Natural killer cell (primary cell): ENCODE measurements at regions not wholly inside any gene's neighbourhood (a gene's known extent, or its start where the extent isn't known, plus 50 kb on each side); places are given as distances from the start of the nearest gene placed in this dataset.

Experiments
- ATAC-seq, 3 donors: fragments of 150-1000 bp in 2 of 3; fragments of 200-7000 bp in 1 of 3; cut with Tn5 transposase; 1 replicate in 1 of 3; 2 replicates in 2 of 3; pipeline ENCODE4 v1.10.0; 2021; ENCODE audit warnings: mild to moderate bottlenecking in 2 of 3, moderate library complexity in 2 of 3
- DNase-seq, 2 donors: peaks; one replicate each; pipeline versions ENCODE4 v3.0.0 to v3.0.0-alpha.2; 2013 to 2021; ENCODE audit warnings: mixed read lengths in 1 of 2
- H3K27ac ChIP-seq: one replicate; pipeline ENCODE4 v1.5.1; 2013; ENCODE audit warnings: mild to moderate bottlenecking, low read length
- H3K27me3 ChIP-seq: one replicate; pipeline ENCODE4 v1.6.1; 2013; ENCODE audit warnings: low read length; ENCODE audit not compliant: control insufficient read depth, insufficient read depth
- H3K36me3 ChIP-seq: one replicate; pipeline ENCODE4 v1.6.1; 2013; ENCODE audit warnings: low read length; ENCODE audit not compliant: control insufficient read depth, insufficient read depth
- H3K4me1 ChIP-seq: one replicate; pipeline ENCODE4 v1.6.1; 2013; ENCODE audit warnings: low read length; ENCODE audit not compliant: control insufficient read depth, insufficient read depth
- H3K4me3 ChIP-seq: one replicate; pipeline ENCODE4 v1.5.1; 2013; ENCODE audit warnings: low read length
- H3K9me3 ChIP-seq: one replicate; pipeline ENCODE4 v1.6.1; 2013; ENCODE audit warnings: low read length; ENCODE audit not compliant: control insufficient read depth, insufficient read depth
- H3K27ac Mint-ChIP-seq, 2 donors: one replicate each; pipeline ENCODE4 v1.8.0; 2022; ENCODE audit warnings: mild to moderate bottlenecking in 2 of 2, mixed read lengths in 2 of 2, moderate library complexity in 1 of 2
- H3K27me3 Mint-ChIP-seq, 2 donors: one replicate each; pipeline ENCODE4 v1.8.0; 2022; ENCODE audit warnings: low read depth in 2 of 2, mixed read lengths in 2 of 2
- H3K36me3 Mint-ChIP-seq: one replicate; pipeline ENCODE4 v1.8.0; 2022; ENCODE audit warnings: mixed read lengths
- H3K4me1 Mint-ChIP-seq, 2 donors: one replicate each; pipeline ENCODE4 v1.8.0; 2022; ENCODE audit warnings: mixed read lengths in 2 of 2
- H3K4me3 Mint-ChIP-seq: one replicate; pipeline ENCODE4 v1.8.0; 2022; ENCODE audit warnings: mild to moderate bottlenecking, moderate library complexity, mixed read lengths
- H3K9me3 Mint-ChIP-seq, 2 donors: one replicate each; pipeline ENCODE4 v1.8.0; 2022; ENCODE audit warnings: mixed read lengths in 2 of 2
- CTCF ChIP-seq: fragments of 200-600 bp; IDR thresholded peaks from one replicate; pipeline ENCODE4 v1.8.0; 2022; ENCODE audit warnings: antibody characterized with exemption
- WGBS: methylation state at CpG from one replicate; pipeline ENCODE4 v1.1.7; 2013; ENCODE audit warnings: missing lambda C conversion rate; ENCODE audit not compliant: insufficient coverage; 5-methylcytosine and 5-hydroxymethylcytosine counted together
- intact Hi-C: fragments of 100-400 bp; cut with micrococcal nuclease; formaldehyde crosslinking; loops from one replicate; pipeline ENCODE4 v1.14.2; 2022

- Histone ChIP-seq H3K36me3 (no peaks in the 10 kb centered on the region), H3K27ac (no peak overlapping the region), H3K4me3 (no peak overlapping the region), H3K27me3 (no peaks in the 10 kb centered on the region), H3K9me3 (no peaks in the 10 kb centered on the region), H3K4me1 (no peaks in the 10 kb centered on the region)
- Mint-ChIP-seq H3K36me3 (no peaks in the 10 kb centered on the region), H3K4me1 (no peaks in the 10 kb centered on the region), H3K9me3 (peaks cover 0 to 6% of the 10 kb centered on the region in 2 donors), H3K27ac (no peak overlapping the region), H3K27me3 (no peaks in the 10 kb centered on the region), H3K4me3 (no peak overlapping the region)
- TF ChIP-seq CTCF: no peak
- intact Hi-C loops: no loop called here
- WGBS: no CpG with 5 or more reads among the region's 1 CpG
- DNase-seq (no peak), ATAC-seq (no peak)
These were observed 387.0 kb downstream of the USP25 start for GRCh38 chr21:16116798-16117197.

GRCh38 chr21:16117331-16117730, 387.5 kb downstream of the USP25 start:
- intact Hi-C loops: no loop called here
- 93% methylated on average over 3 of the region's 4 CpGs for WGBS
- no peaks in the 10 kb centered on the region for H3K27me3 Mint-ChIP-seq
- H3K4me3 Mint-ChIP-seq: no peak overlapping the region
- peaks cover 0 to 6% of the 10 kb centered on the region in 2 donors for H3K9me3 Mint-ChIP-seq
- no peak overlapping the region for H3K27ac Mint-ChIP-seq
- H3K9me3 ChIP-seq: no peaks in the 10 kb centered on the region
- H3K27me3 ChIP-seq: no peaks in the 10 kb centered on the region
- H3K36me3 Mint-ChIP-seq: no peaks in the 10 kb centered on the region
- DNase-seq (no peak), ATAC-seq (no peak)
- no peaks in the 10 kb centered on the region for H3K4me1 ChIP-seq
- H3K36me3 ChIP-seq: no peaks in the 10 kb centered on the region
- no peak overlapping the region for H3K4me3 ChIP-seq
- TF ChIP-seq CTCF: no peak
- H3K4me1 Mint-ChIP-seq: no peaks in the 10 kb centered on the region
- H3K27ac ChIP-seq: no peak overlapping the region

GRCh38 chr21:16117851-16118590, 388.2 kb downstream of the USP25 start:
- Histone ChIP-seq H3K36me3 (no peaks in the 10 kb centered on the region), H3K9me3 (no peaks in the 10 kb centered on the region), H3K4me1 (no peaks in the 10 kb centered on the region), H3K4me3 (no peak overlapping the region), H3K27ac (no peak overlapping the region), H3K27me3 (no peaks in the 10 kb centered on the region)
- WGBS: 87% methylated on average over 5 of the region's 8 CpGs
- H3K9me3 Mint-ChIP-seq: peaks cover 0 to 6% of the 10 kb centered on the region in 2 donors
- no peaks in the 10 kb centered on the region for H3K27me3 Mint-ChIP-seq
- no peak overlapping the region for H3K4me3 Mint-ChIP-seq
- intact Hi-C loops: no loop called here
- H3K36me3 Mint-ChIP-seq: no peaks in the 10 kb centered on the region
- no peak for ATAC-seq
- H3K27ac Mint-ChIP-seq: no peak overlapping the region
- TF ChIP-seq CTCF: no peak
- no peak for DNase-seq
- H3K4me1 Mint-ChIP-seq: no peaks in the 10 kb centered on the region
